ENCODE measurements at regions not wholly inside any gene's neighbourhood (a gene's known extent, or its start where the extent isn't known, plus 50 kb on each side); places are given as distances from the start of the nearest gene placed in this dataset.
"Not testable (repeated sequence)": the region's sequence is repeated elsewhere in the genome, so short reads cannot be mapped to it uniquely, and the experiment has no call there.

GRCh38 chr16:35147556-35148504, 1688.4 kb downstream of the TP53TG3F start:
- DNase-seq (ENCODE audit: extremely low spot score): no peak
- no peak for TF ChIP-seq ELF4 (IDR thresholded peaks at IDR 0.05)
- TF ChIP-seq L3MBTL2 (conservative IDR thresholded peaks at IDR 0.05): no peak
- no peak for TF ChIP-seq HDGF (IDR thresholded peaks at IDR 0.05; ENCODE audit: borderline replicate concordance)
- TF ChIP-seq PKNOX1 (IDR thresholded peaks at IDR 0.05): no peak
- no peak for TF ChIP-seq ZNF384 (IDR thresholded peaks at IDR 0.05)
- TF ChIP-seq FOXM1 (IDR thresholded peaks at IDR 0.05; ENCODE audit: borderline replicate concordance): no peak
- TF ChIP-seq SP1 (IDR thresholded peaks at IDR 0.05): no peak
- TF ChIP-seq CTBP1 (IDR thresholded peaks at IDR 0.05; ENCODE audit: borderline replicate concordance): no peak
- TF ChIP-seq ARNT (IDR thresholded peaks at IDR 0.05): no peak
- TF ChIP-seq LEF1 (IDR thresholded peaks at IDR 0.05; ENCODE audit: borderline replicate concordance): no peak
- no peak for TF ChIP-seq FOXA1 (IDR thresholded peaks at IDR 0.05)
- no peak for TF ChIP-seq SUZ12 (IDR thresholded peaks at IDR 0.05)
- ChIA-PET POLR2A (no interaction called here), CTCF (no interaction called here)

DNA sequence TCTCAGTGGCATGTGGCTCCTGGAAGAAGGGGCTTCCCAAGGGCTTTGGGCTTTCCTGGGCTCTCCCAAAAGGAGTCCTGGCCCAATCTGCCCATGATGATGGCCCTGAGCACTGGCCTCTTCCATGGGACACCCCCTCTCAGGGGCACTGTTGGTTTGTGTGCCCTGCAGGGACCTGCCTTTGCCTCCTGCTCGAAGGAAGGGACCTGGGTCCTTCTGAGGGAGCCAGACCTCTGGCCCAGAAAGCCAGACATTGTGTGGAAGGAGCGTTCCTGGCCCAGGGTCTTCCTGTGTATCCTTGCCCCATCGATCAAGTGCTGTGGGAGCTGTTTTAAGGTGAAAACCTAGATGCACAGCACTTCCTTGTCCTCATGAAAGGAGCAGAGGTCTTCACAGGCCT, 1689.3 kb downstream of the TP53TG3F start:
- TF ChIP-seq SUZ12 (IDR thresholded peaks at IDR 0.05) (no peak), PKNOX1 (IDR thresholded peaks at IDR 0.05) (no peak), BHLHE40 (IDR thresholded peaks at IDR 0.05; ENCODE audit: borderline replicate concordance) (no peak), L3MBTL2 (conservative IDR thresholded peaks at IDR 0.05) (no peak), NFRKB (IDR thresholded peaks at IDR 0.05) (no peak), TARDBP (IDR thresholded peaks at IDR 0.05) (no peak), FOXA1 (IDR thresholded peaks at IDR 0.05) (no peak)
- ChIA-PET POLR2A (no interaction called here), CTCF (no interaction called here)
- DNase-seq (ENCODE audit: extremely low spot score): no peak

DNA sequence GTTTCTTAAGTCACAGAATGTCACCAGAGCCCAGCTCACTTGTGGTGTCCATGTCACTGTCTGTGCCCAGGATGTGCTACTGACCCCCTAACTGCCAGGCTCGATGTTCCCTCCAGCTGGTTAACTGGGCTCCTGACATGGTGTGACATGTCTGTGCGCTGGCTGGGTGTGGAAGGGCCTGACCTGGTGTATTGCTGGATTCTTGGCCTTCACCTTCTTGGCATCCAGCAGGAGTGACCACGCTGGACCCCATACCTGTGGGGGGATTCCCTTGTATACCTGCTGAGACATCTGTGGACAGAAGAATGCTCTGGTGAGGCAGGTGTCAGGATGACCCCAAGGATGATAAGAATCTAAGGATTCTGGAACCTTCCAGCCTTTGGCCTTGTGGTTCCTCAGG, 1690.1 kb downstream of the TP53TG3F start:
- TF ChIP-seq LEF1 (IDR thresholded peaks at IDR 0.05; ENCODE audit: borderline replicate concordance) (no peak), FOXA1 (IDR thresholded peaks at IDR 0.05) (no peak), SUZ12 (IDR thresholded peaks at IDR 0.05) (no peak), FOXM1 (IDR thresholded peaks at IDR 0.05; ENCODE audit: borderline replicate concordance) (no peak), HDGF (IDR thresholded peaks at IDR 0.05; ENCODE audit: borderline replicate concordance) (no peak), ELF4 (IDR thresholded peaks at IDR 0.05) (no peak)
- ChIA-PET POLR2A (no interaction called here), CTCF (no interaction called here)
- no peak for DNase-seq (ENCODE audit: extremely low spot score)

- TF ChIP-seq FOXK2 (IDR thresholded peaks at IDR 0.05) (no peak), BHLHE40 (IDR thresholded peaks at IDR 0.05; ENCODE audit: borderline replicate concordance) (no peak)
- POLR2A ChIA-PET: no interaction called here
Observed at GRCh38 chr16:35150805-35151312, 1691.4 kb downstream of the TP53TG3F start.

GRCh38 chr16:35152067-35152627, 1692.7 kb downstream of the TP53TG3F start:
- ChIA-PET CTCF (no interaction called here), POLR2A (no interaction called here)
- DNase-seq (ENCODE audit: extremely low spot score): no peak
- TF ChIP-seq FOXM1 (IDR thresholded peaks at IDR 0.05; ENCODE audit: borderline replicate concordance) (no peak), L3MBTL2 (conservative IDR thresholded peaks at IDR 0.05) (no peak), SUZ12 (IDR thresholded peaks at IDR 0.05) (no peak), SP1 (IDR thresholded peaks at IDR 0.05) (no peak), FOXK2 (IDR thresholded peaks at IDR 0.05) (no peak), NFRKB (IDR thresholded peaks at IDR 0.05) (no peak), LEF1 (IDR thresholded peaks at IDR 0.05; ENCODE audit: borderline replicate concordance) (no peak), BHLHE40 (IDR thresholded peaks at IDR 0.05; ENCODE audit: borderline replicate concordance) (no peak), CTBP1 (IDR thresholded peaks at IDR 0.05; ENCODE audit: borderline replicate concordance) (no peak), HDGF (IDR thresholded peaks at IDR 0.05; ENCODE audit: borderline replicate concordance) (no peak), ZNF384 (IDR thresholded peaks at IDR 0.05) (no peak), ELF4 (IDR thresholded peaks at IDR 0.05) (no peak)

More at GRCh38 chr16:35150805-35151312, 1691.4 kb downstream of the TP53TG3F start:
- CTCF ChIA-PET: no interaction called here
- no peak for DNase-seq (ENCODE audit: extremely low spot score)

GRCh38 chr16:35154627-35155026, 1695.2 kb downstream of the TP53TG3F start:
- CTCF ChIA-PET: no interaction called here
- POLR2A ChIA-PET: no interaction called here
- no peak for DNase-seq (ENCODE audit: extremely low spot score)
- no peak for TF ChIP-seq NFRKB (IDR thresholded peaks at IDR 0.05)
- TF ChIP-seq ELF4 (IDR thresholded peaks at IDR 0.05): no peak
- no peak for TF ChIP-seq FOXA1 (IDR thresholded peaks at IDR 0.05)
- no peak for TF ChIP-seq FOXK2 (IDR thresholded peaks at IDR 0.05)
- no peak for TF ChIP-seq ARNT (IDR thresholded peaks at IDR 0.05)
- no peak for TF ChIP-seq PKNOX1 (IDR thresholded peaks at IDR 0.05)
- no peak for TF ChIP-seq FOXM1 (IDR thresholded peaks at IDR 0.05; ENCODE audit: borderline replicate concordance)
- no peak for TF ChIP-seq BHLHE40 (IDR thresholded peaks at IDR 0.05; ENCODE audit: borderline replicate concordance)
- no peak for TF ChIP-seq HDGF (IDR thresholded peaks at IDR 0.05; ENCODE audit: borderline replicate concordance)
- TF ChIP-seq TARDBP (IDR thresholded peaks at IDR 0.05): no peak
- no peak for TF ChIP-seq CTBP1 (IDR thresholded peaks at IDR 0.05; ENCODE audit: borderline replicate concordance)
- TF ChIP-seq L3MBTL2 (conservative IDR thresholded peaks at IDR 0.05): no peak
- TF ChIP-seq LEF1 (IDR thresholded peaks at IDR 0.05; ENCODE audit: borderline replicate concordance): no peak
- TF ChIP-seq SUZ12 (IDR thresholded peaks at IDR 0.05): no peak
- no peak for TF ChIP-seq ZNF384 (IDR thresholded peaks at IDR 0.05)
- no peak for TF ChIP-seq SP1 (IDR thresholded peaks at IDR 0.05)

DNA sequence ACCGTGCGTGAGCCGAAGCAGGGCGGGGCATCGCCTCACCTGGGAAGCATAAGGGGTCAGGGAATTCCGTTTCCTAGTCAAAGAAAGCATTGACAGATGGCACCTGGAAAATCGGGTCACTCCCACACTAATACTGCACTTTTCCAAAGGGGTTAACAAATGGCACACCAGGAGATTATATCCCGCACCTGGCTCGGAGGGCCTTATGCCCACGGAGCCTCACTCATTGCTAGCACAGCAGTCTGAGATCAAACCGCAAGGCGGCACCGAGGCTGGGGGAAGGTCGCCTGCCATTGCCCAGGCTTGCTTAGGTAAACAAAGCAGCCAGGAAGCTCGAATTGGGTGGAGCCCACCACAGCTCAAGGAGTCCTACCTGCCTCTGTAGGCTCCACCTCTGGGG, 1698.1 kb downstream of the TP53TG3F start:
- POLR2A ChIA-PET; DNase-seq (ENCODE audit: extremely low spot score): not testable (repeated sequence)

DNA sequence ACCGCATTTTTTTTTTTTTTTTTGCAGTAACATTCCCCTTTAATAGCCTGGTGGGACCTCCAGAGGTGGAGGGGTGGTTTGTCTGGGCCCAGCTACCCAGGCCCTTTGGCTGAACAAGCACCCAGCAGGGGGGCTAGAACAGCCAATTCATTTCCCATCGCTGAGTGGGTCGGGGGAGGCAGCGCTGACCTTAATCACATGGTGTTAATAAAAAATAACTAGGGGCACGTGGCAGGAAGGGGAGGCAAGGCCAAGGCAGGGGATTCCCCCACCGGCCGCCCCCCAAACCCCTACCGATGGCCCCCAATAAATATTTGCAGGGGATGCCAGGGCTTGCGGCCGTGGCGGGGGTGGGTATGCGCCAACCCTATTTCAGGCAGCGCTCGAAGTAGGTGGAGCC, 1709.9 kb downstream of the TP53TG3F start:
- CTCF ChIA-PET; POLR2A ChIA-PET; DNase-seq (ENCODE audit: extremely low spot score): not testable (repeated sequence)

More for the DNA sequence above, 1698.1 kb downstream of the TP53TG3F start:
- CTCF ChIA-PET: not testable (repeated sequence)

DNA sequence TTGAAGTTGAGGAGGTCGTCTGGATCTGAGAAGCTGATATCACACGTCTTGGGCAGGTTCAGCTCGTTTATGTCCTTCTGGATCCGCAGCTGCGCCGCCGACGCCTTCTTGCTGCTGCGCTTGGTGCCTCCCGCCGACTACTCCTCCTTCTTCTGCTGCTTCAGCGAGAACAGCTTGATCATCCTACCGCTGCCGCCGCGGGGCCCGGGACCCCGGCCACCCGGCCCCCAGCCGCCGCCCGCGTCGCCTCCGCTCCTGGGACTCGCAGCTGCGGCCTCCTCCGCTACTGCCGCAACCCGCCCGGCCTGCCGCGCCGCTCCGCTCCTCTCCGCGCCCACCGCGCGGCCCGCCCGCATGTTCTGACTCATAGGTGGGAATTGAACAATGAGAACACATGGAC, 1710.6 kb downstream of the TP53TG3F start:
- POLR2A ChIA-PET; DNase-seq (ENCODE audit: extremely low spot score); CTCF ChIA-PET: not testable (repeated sequence)

All from HEK293T (cell line).